ENCODE measurements at regions not wholly inside any gene's neighbourhood (a gene's known extent, or its start where the extent isn't known, plus 50 kb on each side); places are given as distances from the start of the nearest gene placed in this dataset.

DNA sequence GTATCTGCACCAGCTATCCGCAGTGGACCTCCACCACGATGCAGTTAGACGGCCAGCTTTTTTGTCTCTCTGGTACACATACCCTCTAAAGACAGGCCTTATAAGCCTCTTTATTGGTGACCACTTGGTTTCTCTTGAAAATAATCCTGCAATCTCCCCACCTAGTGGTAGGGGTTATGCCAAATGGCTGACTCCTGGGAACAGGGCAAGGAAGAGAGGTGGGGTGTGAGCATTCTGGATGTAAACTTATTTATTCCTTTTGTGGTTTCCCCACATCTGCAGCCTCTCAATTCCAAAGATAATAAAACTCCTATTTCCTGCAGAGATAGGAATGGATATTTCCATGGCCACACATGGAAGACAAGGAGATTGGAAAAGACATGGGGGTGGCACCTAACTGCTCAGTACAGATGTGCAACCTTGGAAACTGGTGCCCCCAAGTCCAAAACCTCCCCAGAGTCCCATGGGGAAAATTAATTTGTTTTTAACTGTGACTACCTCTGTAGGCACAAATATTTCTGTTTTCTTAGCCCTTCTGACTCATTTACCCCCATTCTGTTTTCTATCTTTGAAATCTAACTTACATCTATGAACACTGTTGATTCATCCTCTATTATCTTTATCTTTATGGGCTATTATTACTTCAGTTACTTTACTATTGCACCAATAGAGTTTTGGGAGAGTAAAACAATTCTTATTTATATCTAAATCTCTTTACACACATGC lies 112.7 kb upstream of the TSHZ3 start:
- TF ChIP-seq CTCF (IDR thresholded peaks at IDR 0.05; ENCODE audit: poor library complexity): no peak
- TF ChIP-seq EZH2 (IDR thresholded peaks at IDR 0.05; ENCODE audit: borderline replicate concordance): no peak
- TF ChIP-seq EZH2phosphoT487 (IDR thresholded peaks at IDR 0.05; ENCODE audit: low read depth, severe bottlenecking, unreplicated experiment): no peak
